Astrocyte (in vitro differentiated cells and primary cell): ENCODE measurements at regions not wholly inside any gene's neighbourhood (a gene's known extent, or its start where the extent isn't known, plus 50 kb on each side); places are given as distances from the start of the nearest gene placed in this dataset.

Experiments used
- DNase-seq: peaks from one replicate; pipeline ENCODE4 v3.0.0-alpha.2; 2010; ENCODE audit warnings: low read depth
- FAIRE-seq: peaks from 2 replicates; lab custom pipeline; 2011; peaks lifted over from hg19 to GRCh38; lab: Jason Lieb, UNC
- H2AFZ ChIP-seq: 2 replicates; pipeline ENCODE4 v1.6.0; 2012; ENCODE audit warnings: low read depth, low read length, inconsistent platforms
- H3K27ac ChIP-seq: 2 replicates; pipeline ENCODE4 v1.5.1; 2011; ENCODE audit warnings: low read depth, low read length, inconsistent platforms
- H3K27me3 ChIP-seq: 2 replicates; pipeline ENCODE4 v1.6.0; 2011; ENCODE audit warnings: low read length, inconsistent platforms; ENCODE audit not compliant: insufficient read depth
- H3K36me3 ChIP-seq: 2 replicates; pipeline ENCODE4 v1.5.1; 2011; ENCODE audit warnings: low read length, inconsistent platforms; ENCODE audit not compliant: insufficient read depth
- H3K4me1 ChIP-seq: 2 replicates; pipeline ENCODE4 v1.5.1; 2011; ENCODE audit warnings: low read length, inconsistent platforms; ENCODE audit not compliant: insufficient read depth
- H3K4me2 ChIP-seq: 2 replicates; pipeline ENCODE4 v1.6.0; 2012; ENCODE audit warnings: low read length, inconsistent platforms
- H3K4me3 ChIP-seq: 2 replicates; pipeline ENCODE4 v1.5.1; 2011; ENCODE audit warnings: low read depth, mild to moderate bottlenecking, low read length, inconsistent platforms; ENCODE audit not compliant: insufficient read depth
- H3K79me2 ChIP-seq: 2 replicates; pipeline ENCODE4 v1.6.0; 2012; ENCODE audit warnings: mild to moderate bottlenecking, low read length, inconsistent platforms; ENCODE audit not compliant: insufficient read depth
- H3K9ac ChIP-seq: 2 replicates; pipeline ENCODE4 v1.6.0; 2012; ENCODE audit warnings: mild to moderate bottlenecking, low read length, inconsistent platforms
- H3K9me3 ChIP-seq: 2 replicates; pipeline ENCODE4 v1.5.1; 2012; ENCODE audit warnings: low read depth, mild to moderate bottlenecking, low read length, inconsistent platforms; ENCODE audit not compliant: insufficient read depth
- H4K20me1 ChIP-seq: 2 replicates; pipeline ENCODE4 v1.6.0; 2012; ENCODE audit warnings: low read length, inconsistent platforms; ENCODE audit not compliant: insufficient read depth
- H3K27ac Mint-ChIP-seq: one replicate; pipeline ENCODE4 v1.8.0; 2021; ENCODE audit warnings: mild to moderate bottlenecking, mixed read lengths; ENCODE audit not compliant: unreplicated experiment
- H3K27me3 Mint-ChIP-seq: one replicate; pipeline ENCODE4 v1.8.0; 2021; ENCODE audit warnings: low read depth, mixed read lengths; ENCODE audit not compliant: unreplicated experiment
- H3K36me3 Mint-ChIP-seq: one replicate; pipeline ENCODE4 v1.8.0; 2021; ENCODE audit warnings: low read depth, mixed read lengths; ENCODE audit not compliant: unreplicated experiment
- H3K4me1 Mint-ChIP-seq: one replicate; pipeline ENCODE4 v1.8.0; 2021; ENCODE audit warnings: low read depth, mixed read lengths; ENCODE audit not compliant: unreplicated experiment
- H3K4me3 Mint-ChIP-seq: one replicate; pipeline ENCODE4 v1.8.0; 2021; ENCODE audit warnings: mild to moderate bottlenecking, moderate library complexity, mixed read lengths; ENCODE audit not compliant: unreplicated experiment
- H3K9me3 Mint-ChIP-seq: one replicate; pipeline ENCODE4 v1.8.0; 2021; ENCODE audit warnings: mild to moderate bottlenecking, mixed read lengths; ENCODE audit not compliant: unreplicated experiment
- EZH2 ChIP-seq: IDR thresholded peaks from 2 replicates; pipeline ENCODE4 v1.6.1; 2012; ENCODE audit warnings: mild to moderate bottlenecking, low read length, inconsistent platforms; ENCODE audit not compliant: insufficient read depth
- TF ChIP-seq, protein P1 (sequence below): IDR thresholded peaks from 2 replicates; pipeline ENCODE4 v1.5.1; 2011; ENCODE audit warnings: low read depth, mild to moderate bottlenecking, inconsistent platforms, low read length, moderate library complexity; ENCODE audit not compliant: insufficient read depth

DNA sequence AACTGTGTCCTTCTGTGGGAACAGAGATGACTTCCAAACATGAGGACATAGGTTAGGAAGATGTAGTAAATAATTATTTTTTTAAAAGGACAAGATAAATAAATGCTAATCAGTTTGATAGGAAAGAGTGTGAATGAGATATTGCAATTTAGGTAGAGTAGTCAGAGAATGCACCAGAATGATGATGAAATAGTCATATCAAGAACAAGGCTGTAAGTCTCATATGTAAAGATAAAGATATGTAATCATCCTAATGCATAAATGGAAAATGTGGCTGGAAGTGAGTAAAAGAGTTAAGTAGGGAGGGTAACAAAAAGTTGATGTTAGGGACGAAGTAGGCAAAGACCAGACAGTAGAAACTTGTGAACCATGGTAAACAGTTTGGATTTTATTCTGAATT, 1041.7 kb upstream of the MIR17HG start:
- Histone ChIP-seq H4K20me1 (no peaks in the 10 kb centered on the region), H3K4me1 (no peaks in the 10 kb centered on the region), H2AFZ (no peak overlapping the region), H3K9ac (no peak overlapping the region), H3K79me2 (no peaks in the 10 kb centered on the region), H3K36me3 (no peaks in the 10 kb centered on the region), H3K27ac (no peak overlapping the region), H3K9me3 (no peaks in the 10 kb centered on the region), H3K27me3 (no peaks in the 10 kb centered on the region), H3K4me3 (no peak overlapping the region), H3K4me2 (no peak overlapping the region)
- TF ChIP-seq, protein P1, sequence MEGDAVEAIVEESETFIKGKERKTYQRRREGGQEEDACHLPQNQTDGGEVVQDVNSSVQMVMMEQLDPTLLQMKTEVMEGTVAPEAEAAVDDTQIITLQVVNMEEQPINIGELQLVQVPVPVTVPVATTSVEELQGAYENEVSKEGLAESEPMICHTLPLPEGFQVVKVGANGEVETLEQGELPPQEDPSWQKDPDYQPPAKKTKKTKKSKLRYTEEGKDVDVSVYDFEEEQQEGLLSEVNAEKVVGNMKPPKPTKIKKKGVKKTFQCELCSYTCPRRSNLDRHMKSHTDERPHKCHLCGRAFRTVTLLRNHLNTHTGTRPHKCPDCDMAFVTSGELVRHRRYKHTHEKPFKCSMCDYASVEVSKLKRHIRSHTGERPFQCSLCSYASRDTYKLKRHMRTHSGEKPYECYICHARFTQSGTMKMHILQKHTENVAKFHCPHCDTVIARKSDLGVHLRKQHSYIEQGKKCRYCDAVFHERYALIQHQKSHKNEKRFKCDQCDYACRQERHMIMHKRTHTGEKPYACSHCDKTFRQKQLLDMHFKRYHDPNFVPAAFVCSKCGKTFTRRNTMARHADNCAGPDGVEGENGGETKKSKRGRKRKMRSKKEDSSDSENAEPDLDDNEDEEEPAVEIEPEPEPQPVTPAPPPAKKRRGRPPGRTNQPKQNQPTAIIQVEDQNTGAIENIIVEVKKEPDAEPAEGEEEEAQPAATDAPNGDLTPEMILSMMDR: no peak
- no peak for TF ChIP-seq EZH2
- H3K4me1 Mint-ChIP-seq: peaks cover 4% of the 10 kb centered on the region
- no peaks in the 10 kb centered on the region for H3K36me3 Mint-ChIP-seq
- FAIRE-seq (no peak), DNase-seq (no peak)
- H3K9me3 Mint-ChIP-seq: no peaks in the 10 kb centered on the region
- no peak overlapping the region for H3K27ac Mint-ChIP-seq
- H3K27me3 Mint-ChIP-seq: no peaks in the 10 kb centered on the region
- no peak overlapping the region for H3K4me3 Mint-ChIP-seq

DNA sequence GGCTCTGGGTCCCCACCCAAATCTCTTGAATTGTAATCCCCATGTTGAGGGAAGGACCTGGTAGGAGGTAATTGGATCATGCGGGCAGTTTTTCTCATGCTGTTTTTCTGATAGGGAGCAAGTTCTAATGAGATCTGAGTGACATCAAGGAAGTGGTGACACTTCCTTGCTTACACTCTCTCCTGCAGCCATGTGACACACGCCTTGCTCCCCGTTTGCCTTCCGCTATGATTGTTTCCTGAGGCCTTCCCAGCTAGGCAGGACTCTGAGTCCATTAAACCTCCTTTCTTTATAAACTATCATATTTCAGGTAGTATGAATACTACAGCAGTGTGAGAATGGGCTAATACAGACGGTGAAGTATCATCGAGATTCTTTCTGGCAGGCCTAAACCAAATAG, 1040.4 kb upstream of the MIR17HG start:
- H4K20me1 ChIP-seq: no peaks in the 10 kb centered on the region
- no peak overlapping the region for H3K4me3 ChIP-seq
- no peaks in the 10 kb centered on the region for H3K79me2 ChIP-seq
- H3K4me2 ChIP-seq: no peak overlapping the region
- Mint-ChIP-seq H3K27me3 (no peaks in the 10 kb centered on the region), H3K27ac (no peak overlapping the region), H3K4me1 (peaks cover 1% of the 10 kb centered on the region), H3K4me3 (no peak overlapping the region), H3K36me3 (no peaks in the 10 kb centered on the region), H3K9me3 (no peaks in the 10 kb centered on the region)
- H3K27ac ChIP-seq: no peak overlapping the region
- H2AFZ ChIP-seq: no peak overlapping the region
- DNase-seq (no peak), FAIRE-seq (no peak)
- no peak overlapping the region for H3K9ac ChIP-seq
- H3K4me1 ChIP-seq: no peaks in the 10 kb centered on the region
- H3K9me3 ChIP-seq: no peaks in the 10 kb centered on the region
- no peaks in the 10 kb centered on the region for H3K27me3 ChIP-seq
- TF ChIP-seq, protein P1: no peak
- no peak for TF ChIP-seq EZH2
- H3K36me3 ChIP-seq: no peaks in the 10 kb centered on the region

DNA sequence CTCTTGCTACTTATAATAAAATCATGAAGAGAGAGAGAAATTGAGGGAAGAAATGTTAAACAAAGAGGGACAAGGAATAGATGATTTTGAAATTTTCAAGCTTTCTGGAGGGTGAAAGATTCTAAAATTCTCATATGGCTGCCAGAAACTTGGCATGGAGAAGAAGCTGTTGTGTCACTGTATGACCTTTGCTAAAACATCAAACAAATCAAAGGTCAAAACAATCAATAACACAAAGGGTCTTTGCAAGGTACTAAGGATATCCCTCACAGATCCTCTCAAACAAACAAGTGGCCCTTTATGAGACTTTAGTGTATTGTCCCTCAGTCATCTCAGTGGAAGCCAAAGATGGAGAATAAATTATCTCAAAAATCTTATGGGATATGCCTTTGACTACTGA, 1039.2 kb upstream of the MIR17HG start:
- Histone ChIP-seq H3K4me2 (no peak overlapping the region), H3K36me3 (no peaks in the 10 kb centered on the region)
- H3K27ac Mint-ChIP-seq: no peak overlapping the region

More for the DNA sequence above, 1039.2 kb upstream of the MIR17HG start:
- Histone ChIP-seq H4K20me1 (no peaks in the 10 kb centered on the region), H3K79me2 (no peaks in the 10 kb centered on the region), H2AFZ (no peak overlapping the region), H3K4me3 (no peak overlapping the region), H3K27me3 (no peaks in the 10 kb centered on the region), H3K4me1 (no peaks in the 10 kb centered on the region), H3K9me3 (no peaks in the 10 kb centered on the region), H3K27ac (no peak overlapping the region), H3K9ac (no peak overlapping the region)
- H3K4me1 Mint-ChIP-seq: no peaks in the 10 kb centered on the region
- no peak for TF ChIP-seq EZH2
- TF ChIP-seq, protein P1: no peak
- H3K4me3 Mint-ChIP-seq: no peak overlapping the region
- DNase-seq (no peak), FAIRE-seq (no peak)
- no peaks in the 10 kb centered on the region for H3K27me3 Mint-ChIP-seq
- no peaks in the 10 kb centered on the region for H3K36me3 Mint-ChIP-seq
- H3K9me3 Mint-ChIP-seq: no peaks in the 10 kb centered on the region
